Liver (tissue), 8 donors: ENCODE measurements at regions not wholly inside any gene's neighbourhood (a gene's known extent, or its start where the extent isn't known, plus 50 kb on each side); places are given as distances from the start of the nearest gene placed in this dataset.

Experiments
- DNase-seq: peaks from one replicate; pipeline ENCODE4 v3.0.0-alpha.2; 2017; ENCODE audit warnings: low spot score
- H3K27ac ChIP-seq, 2 donors: one replicate each; pipeline ENCODE4 v1.7.0; 2013; ENCODE audit warnings: inconsistent platforms in 2 of 2, low read length in 2 of 2, control low read depth in 1 of 2, low read depth in 1 of 2, mild to moderate bottlenecking in 1 of 2
- H3K27me3 ChIP-seq, 4 donors: one replicate each; pipeline versions ENCODE4 v1.6.1 to v1.7.0; 2013; ENCODE audit warnings: low read length in 3 of 4, inconsistent platforms in 1 of 4, mild to moderate bottlenecking in 1 of 4, moderate library complexity in 1 of 4; ENCODE audit not compliant: control insufficient read depth in 4 of 4, insufficient read depth in 4 of 4
- H3K36me3 ChIP-seq, 4 donors: one replicate each; pipeline versions ENCODE4 v1.6.1 to v1.7.0; 2013; ENCODE audit warnings: low read length in 3 of 4, mild to moderate bottlenecking in 3 of 4, low read depth in 1 of 4, moderate library complexity in 1 of 4; ENCODE audit not compliant: control insufficient read depth in 4 of 4, insufficient read depth in 3 of 4
- H3K4me1 ChIP-seq, 4 donors: one replicate each; pipeline versions ENCODE4 v1.6.1 to v1.7.0; 2013; ENCODE audit warnings: low read length in 3 of 4, mild to moderate bottlenecking in 3 of 4, moderate library complexity in 1 of 4; ENCODE audit not compliant: control insufficient read depth in 4 of 4, insufficient read depth in 4 of 4
- H3K4me3 ChIP-seq, 3 donors: one replicate each; pipeline versions ENCODE4 v1.6.1 to v1.7.0; 2013; ENCODE audit warnings: low read length in 3 of 3, control low read depth in 1 of 3, low read depth in 1 of 3, mild to moderate bottlenecking in 1 of 3
- H3K9ac ChIP-seq, 2 donors: one replicate each; pipeline ENCODE4 v1.7.0; 2013; ENCODE audit warnings: low read length in 2 of 2, mild to moderate bottlenecking in 2 of 2, moderate library complexity in 2 of 2, control low read depth in 1 of 2, low read depth in 1 of 2
- H3K9me3 ChIP-seq, 4 donors: one replicate each; pipeline versions ENCODE4 v1.6.1 to v1.7.0; 2013; ENCODE audit warnings: low read length in 3 of 4; ENCODE audit not compliant: control insufficient read depth in 4 of 4
- FOXA1 ChIP-seq: IDR thresholded peaks from 2 replicates; pipeline ENCODE4 v1.6.1; 2016; ENCODE audit warnings: antibody characterized with exemption
- FOXA2 ChIP-seq: IDR thresholded peaks from 2 replicates; pipeline ENCODE4 v1.6.1; 2016; ENCODE audit warnings: antibody characterized with exemption
- GABPA ChIP-seq, 2 donors: IDR thresholded peaks in 1 of 2; conservative IDR thresholded peaks in 1 of 2; 2 replicates each; pipeline ENCODE4 v1.6.1; 2016; ENCODE audit warnings: antibody characterized with exemption in 2 of 2, mild to moderate bottlenecking in 1 of 2, moderate library complexity in 1 of 2
- HNF4A ChIP-seq, 2 donors: conservative IDR thresholded peaks; 2 replicates each; pipeline ENCODE4 v1.6.1; 2016; ENCODE audit warnings: antibody characterized with exemption in 2 of 2, mild to moderate bottlenecking in 2 of 2
- HNF4G ChIP-seq: IDR thresholded peaks from 2 replicates; pipeline ENCODE4 v1.6.1; 2016; ENCODE audit warnings: antibody characterized with exemption
- JUND ChIP-seq, 2 donors: IDR thresholded peaks; 2 replicates each; pipeline ENCODE4 v1.6.1; 2016; ENCODE audit warnings: antibody characterized with exemption in 2 of 2
- NR2F2 ChIP-seq: IDR thresholded peaks from 2 replicates; pipeline ENCODE4 v1.6.1; 2016; ENCODE audit warnings: antibody characterized with exemption
- RXRA ChIP-seq, 2 donors: IDR thresholded peaks; 2 replicates each; pipeline ENCODE4 v1.6.1; 2017 to 2018; ENCODE audit warnings: antibody characterized with exemption in 2 of 2, mild to moderate bottlenecking in 1 of 2
- SP1 ChIP-seq: IDR thresholded peaks from 2 replicates; pipeline ENCODE4 v1.6.1; 2018; ENCODE audit warnings: antibody characterized with exemption, mild to moderate bottlenecking
- TAF1 ChIP-seq: conservative IDR thresholded peaks from 2 replicates; pipeline ENCODE4 v1.6.1; 2016; ENCODE audit warnings: antibody characterized with exemption, mild to moderate bottlenecking
- YY1 ChIP-seq: IDR thresholded peaks from 2 replicates; pipeline ENCODE4 v1.6.1; 2016; ENCODE audit warnings: antibody characterized with exemption, mild to moderate bottlenecking
- WGBS: extraction: QIAGEN DNeasy Blood & Tissue Kit; methylation state at CpG from one replicate; pipeline ENCODE4 v1.1.7; 2013; 5-methylcytosine and 5-hydroxymethylcytosine counted together
- TF ChIP-seq, protein P1 (sequence below): IDR thresholded peaks from 2 replicates; pipeline ENCODE4 v1.6.1; 2016; ENCODE audit warnings: antibody characterized with exemption
- TF ChIP-seq, protein P2 (sequence below): IDR thresholded peaks from 2 replicates; pipeline ENCODE4 v1.6.1; 2016; ENCODE audit warnings: antibody characterized with exemption
- TF ChIP-seq, protein P3 (sequence below): IDR thresholded peaks from 2 replicates; pipeline ENCODE4 v1.6.1; 2016; ENCODE audit warnings: antibody characterized with exemption, mild to moderate bottlenecking
- TF ChIP-seq, protein P4 (sequence below): IDR thresholded peaks from 2 replicates; pipeline ENCODE4 v1.6.1; 2016; ENCODE audit warnings: antibody characterized with exemption
- TF ChIP-seq, protein P5 (sequence below): fragments of 150-350 bp; IDR thresholded peaks from 2 replicates; pipeline ENCODE4 v1.5.1; 2017; ENCODE audit warnings: improper control_type of control experiment, low read depth, low read length; ENCODE audit not compliant: missing input control
- donor health status: healthy.
- donor health status: healthy.
- donor health status: healthy.
- donor health status: healthy.
- donor health status: healthy.

DNA sequence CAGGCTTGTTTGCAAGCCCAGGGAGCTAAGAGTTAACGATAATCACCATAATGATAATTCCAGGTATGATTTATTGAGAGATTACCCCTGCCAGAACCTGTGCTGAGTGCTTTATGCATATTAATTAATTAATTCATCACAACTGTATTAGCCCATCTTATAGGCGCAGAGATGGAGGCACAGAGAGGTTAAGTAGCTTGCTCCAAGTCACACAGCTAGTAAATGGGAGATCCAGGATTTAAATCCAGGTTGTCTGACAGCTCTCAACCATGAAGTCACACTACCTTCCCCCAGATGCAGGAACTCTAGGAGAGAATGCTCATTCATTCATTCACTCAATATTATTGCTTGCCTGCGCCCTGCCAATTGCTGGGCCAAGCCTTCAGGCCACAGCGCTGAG, 84.5 kb downstream of the FAM241B start:
- Histone ChIP-seq H3K27ac (no peak overlapping the region), H3K9me3 (no peaks in the 10 kb centered on the region), H3K9ac (no peak overlapping the region), H3K4me1 (peaks cover 0 to 9% (median 2%) of the 10 kb centered on the region in 4 donors), H3K36me3 (no peaks in the 10 kb centered on the region), H3K4me3 (no peak overlapping the region), H3K27me3 (no peaks in the 10 kb centered on the region)
- DNase-seq, result no peak
- no peak for TF ChIP-seq NR2F2
- TF ChIP-seq HNF4G, result no peak
- no peak for TF ChIP-seq HNF4A (conservative IDR thresholded peaks at IDR 0.05)
- TF ChIP-seq YY1, result no peak
- no peak for TF ChIP-seq TAF1
- no peak for TF ChIP-seq SP1
- TF ChIP-seq JUND (IDR thresholded peaks at IDR 0.05), result no peak
- TF ChIP-seq GABPA (IDR thresholded peaks at IDR 0.05 in 1 of 2, conservative IDR thresholded peaks at IDR 0.05 in 1 of 2), result no peak
- TF ChIP-seq, protein P1, sequence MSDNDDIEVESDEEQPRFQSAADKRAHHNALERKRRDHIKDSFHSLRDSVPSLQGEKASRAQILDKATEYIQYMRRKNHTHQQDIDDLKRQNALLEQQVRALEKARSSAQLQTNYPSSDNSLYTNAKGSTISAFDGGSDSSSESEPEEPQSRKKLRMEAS, result no peak
- TF ChIP-seq, protein P2, sequence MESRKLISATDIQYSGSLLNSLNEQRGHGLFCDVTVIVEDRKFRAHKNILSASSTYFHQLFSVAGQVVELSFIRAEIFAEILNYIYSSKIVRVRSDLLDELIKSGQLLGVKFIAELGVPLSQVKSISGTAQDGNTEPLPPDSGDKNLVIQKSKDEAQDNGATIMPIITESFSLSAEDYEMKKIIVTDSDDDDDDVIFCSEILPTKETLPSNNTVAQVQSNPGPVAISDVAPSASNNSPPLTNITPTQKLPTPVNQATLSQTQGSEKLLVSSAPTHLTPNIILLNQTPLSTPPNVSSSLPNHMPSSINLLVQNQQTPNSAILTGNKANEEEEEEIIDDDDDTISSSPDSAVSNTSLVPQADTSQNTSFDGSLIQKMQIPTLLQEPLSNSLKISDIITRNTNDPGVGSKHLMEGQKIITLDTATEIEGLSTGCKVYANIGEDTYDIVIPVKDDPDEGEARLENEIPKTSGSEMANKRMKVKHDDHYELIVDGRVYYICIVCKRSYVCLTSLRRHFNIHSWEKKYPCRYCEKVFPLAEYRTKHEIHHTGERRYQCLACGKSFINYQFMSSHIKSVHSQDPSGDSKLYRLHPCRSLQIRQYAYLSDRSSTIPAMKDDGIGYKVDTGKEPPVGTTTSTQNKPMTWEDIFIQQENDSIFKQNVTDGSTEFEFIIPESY, result no peak
- no peak for TF ChIP-seq RXRA (IDR thresholded peaks at IDR 0.05)
- TF ChIP-seq, protein P3, sequence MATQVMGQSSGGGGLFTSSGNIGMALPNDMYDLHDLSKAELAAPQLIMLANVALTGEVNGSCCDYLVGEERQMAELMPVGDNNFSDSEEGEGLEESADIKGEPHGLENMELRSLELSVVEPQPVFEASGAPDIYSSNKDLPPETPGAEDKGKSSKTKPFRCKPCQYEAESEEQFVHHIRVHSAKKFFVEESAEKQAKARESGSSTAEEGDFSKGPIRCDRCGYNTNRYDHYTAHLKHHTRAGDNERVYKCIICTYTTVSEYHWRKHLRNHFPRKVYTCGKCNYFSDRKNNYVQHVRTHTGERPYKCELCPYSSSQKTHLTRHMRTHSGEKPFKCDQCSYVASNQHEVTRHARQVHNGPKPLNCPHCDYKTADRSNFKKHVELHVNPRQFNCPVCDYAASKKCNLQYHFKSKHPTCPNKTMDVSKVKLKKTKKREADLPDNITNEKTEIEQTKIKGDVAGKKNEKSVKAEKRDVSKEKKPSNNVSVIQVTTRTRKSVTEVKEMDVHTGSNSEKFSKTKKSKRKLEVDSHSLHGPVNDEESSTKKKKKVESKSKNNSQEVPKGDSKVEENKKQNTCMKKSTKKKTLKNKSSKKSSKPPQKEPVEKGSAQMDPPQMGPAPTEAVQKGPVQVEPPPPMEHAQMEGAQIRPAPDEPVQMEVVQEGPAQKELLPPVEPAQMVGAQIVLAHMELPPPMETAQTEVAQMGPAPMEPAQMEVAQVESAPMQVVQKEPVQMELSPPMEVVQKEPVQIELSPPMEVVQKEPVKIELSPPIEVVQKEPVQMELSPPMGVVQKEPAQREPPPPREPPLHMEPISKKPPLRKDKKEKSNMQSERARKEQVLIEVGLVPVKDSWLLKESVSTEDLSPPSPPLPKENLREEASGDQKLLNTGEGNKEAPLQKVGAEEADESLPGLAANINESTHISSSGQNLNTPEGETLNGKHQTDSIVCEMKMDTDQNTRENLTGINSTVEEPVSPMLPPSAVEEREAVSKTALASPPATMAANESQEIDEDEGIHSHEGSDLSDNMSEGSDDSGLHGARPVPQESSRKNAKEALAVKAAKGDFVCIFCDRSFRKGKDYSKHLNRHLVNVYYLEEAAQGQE, result no peak
- TF ChIP-seq FOXA2, result no peak
- TF ChIP-seq, protein P4, sequence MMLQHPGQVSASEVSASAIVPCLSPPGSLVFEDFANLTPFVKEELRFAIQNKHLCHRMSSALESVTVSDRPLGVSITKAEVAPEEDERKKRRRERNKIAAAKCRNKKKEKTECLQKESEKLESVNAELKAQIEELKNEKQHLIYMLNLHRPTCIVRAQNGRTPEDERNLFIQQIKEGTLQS, result no peak
- no peak for TF ChIP-seq FOXA1
- TF ChIP-seq, protein P5, sequence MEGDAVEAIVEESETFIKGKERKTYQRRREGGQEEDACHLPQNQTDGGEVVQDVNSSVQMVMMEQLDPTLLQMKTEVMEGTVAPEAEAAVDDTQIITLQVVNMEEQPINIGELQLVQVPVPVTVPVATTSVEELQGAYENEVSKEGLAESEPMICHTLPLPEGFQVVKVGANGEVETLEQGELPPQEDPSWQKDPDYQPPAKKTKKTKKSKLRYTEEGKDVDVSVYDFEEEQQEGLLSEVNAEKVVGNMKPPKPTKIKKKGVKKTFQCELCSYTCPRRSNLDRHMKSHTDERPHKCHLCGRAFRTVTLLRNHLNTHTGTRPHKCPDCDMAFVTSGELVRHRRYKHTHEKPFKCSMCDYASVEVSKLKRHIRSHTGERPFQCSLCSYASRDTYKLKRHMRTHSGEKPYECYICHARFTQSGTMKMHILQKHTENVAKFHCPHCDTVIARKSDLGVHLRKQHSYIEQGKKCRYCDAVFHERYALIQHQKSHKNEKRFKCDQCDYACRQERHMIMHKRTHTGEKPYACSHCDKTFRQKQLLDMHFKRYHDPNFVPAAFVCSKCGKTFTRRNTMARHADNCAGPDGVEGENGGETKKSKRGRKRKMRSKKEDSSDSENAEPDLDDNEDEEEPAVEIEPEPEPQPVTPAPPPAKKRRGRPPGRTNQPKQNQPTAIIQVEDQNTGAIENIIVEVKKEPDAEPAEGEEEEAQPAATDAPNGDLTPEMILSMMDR, result no peak
- WGBS, result 95% methylated on average over 4 of the region's 4 CpGs
